NCI-H1694 (cell line): ENCODE measurements at regions not wholly inside any gene's neighbourhood (a gene's known extent, or its start where the extent isn't known, plus 50 kb on each side); places are given as distances from the start of the nearest gene placed in this dataset.
A peak's percentile ranks its signal among the peaks of the same experiment; 100 is the strongest.
"Not testable (repeated sequence)": the region's sequence is repeated elsewhere in the genome, so short reads cannot be mapped to it uniquely, and the experiment has no call there.

Source experiments
- DNase-seq: peaks from one replicate; lab custom pipeline; 2025; lab: John Stamatoyannopoulos, UW

- DNase-seq, result no peak
These were observed 842.9 kb upstream of the SEMA6A start for GRCh38 chr5:117417501-117417900.

GRCh38 chr5:117414926-117415325 is 840.3 kb upstream of the SEMA6A start:
- no peak for DNase-seq

- no peak for DNase-seq
These were observed 837.1 kb upstream of the SEMA6A start for GRCh38 chr5:117411701-117412100.

- no peak for DNase-seq
These were observed 830.6 kb upstream of the SEMA6A start for GRCh38 chr5:117405197-117405596.

GRCh38 chr5:117394506-117395157 is 820.0 kb upstream of the SEMA6A start:
- no peak for DNase-seq

GRCh38 chr5:117393125-117393524 is 818.5 kb upstream of the SEMA6A start:
- no peak for DNase-seq

- DNase-seq, result peak; percentile 55
These were observed 805.7 kb upstream of the SEMA6A start for GRCh38 chr5:117380316-117380715.

GRCh38 chr5:117379521-117379920 is 804.9 kb upstream of the SEMA6A start:
- DNase-seq, result no peak

GRCh38 chr5:117376748-117377147 is 802.1 kb upstream of the SEMA6A start:
- DNase-seq, result no peak

GRCh38 chr5:117359895-117360294 is 785.3 kb upstream of the SEMA6A start:
- no peak for DNase-seq

GRCh38 chr5:117357886-117358285 is 783.3 kb upstream of the SEMA6A start:
- no peak for DNase-seq

- no peak for DNase-seq
These were observed 772.7 kb upstream of the SEMA6A start for GRCh38 chr5:117347280-117347679.

- DNase-seq, result not testable (repeated sequence)
These were observed 769.1 kb upstream of the SEMA6A start for GRCh38 chr5:117343726-117344125.

GRCh38 chr5:117337064-117337749 is 762.6 kb upstream of the SEMA6A start:
- no peak for DNase-seq

GRCh38 chr5:117336208-117336607 is 761.6 kb upstream of the SEMA6A start:
- no peak for DNase-seq

GRCh38 chr5:117333011-117333410 is 758.4 kb upstream of the SEMA6A start:
- DNase-seq, result no peak

GRCh38 chr5:117332341-117332740 is 757.7 kb upstream of the SEMA6A start:
- no peak for DNase-seq

GRCh38 chr5:117327511-117327910 is 752.9 kb upstream of the SEMA6A start:
- no peak for DNase-seq

- DNase-seq, result no peak
These were observed 752.4 kb upstream of the SEMA6A start for GRCh38 chr5:117326997-117327396.

GRCh38 chr5:117318528-117318927 is 743.9 kb upstream of the SEMA6A start:
- DNase-seq, result no peak

- no peak for DNase-seq
These were observed 740.5 kb upstream of the SEMA6A start for GRCh38 chr5:117315170-117315569.

- DNase-seq, result not testable (repeated sequence)
These were observed 730.0 kb upstream of the SEMA6A start for GRCh38 chr5:117304512-117305107.

- DNase-seq, result no peak
These were observed 728.3 kb upstream of the SEMA6A start for GRCh38 chr5:117302949-117303348.
